Ovary (tissue), 7 donors: ENCODE measurements at regions not wholly inside any gene's neighbourhood (a gene's known extent, or its start where the extent isn't known, plus 50 kb on each side); places are given as distances from the start of the nearest gene placed in this dataset.
"Not testable (repeated sequence)": the region's sequence is repeated elsewhere in the genome, so short reads cannot be mapped to it uniquely, and the experiment has no call there.

ENCODE experiments used
- DNase-seq, 5 donors: peaks; one replicate each; pipeline ENCODE4 v3.0.0-alpha.2; 2019 to 2020
- H3K27ac ChIP-seq, 2 donors: fragments of 200-600 bp; one replicate each; pipeline versions ENCODE4 v1.5.1 to v1.8.0; 2019 to 2022
- H3K27me3 ChIP-seq: fragments of 200-600 bp; one replicate; pipeline ENCODE4 v1.8.0; 2022
- H3K36me3 ChIP-seq: fragments of 200-600 bp; sonication (generic); one replicate; pipeline ENCODE4 v1.5.1; 2019
- H3K4me1 ChIP-seq: one replicate; pipeline ENCODE4 v1.8.1; 2013; ENCODE audit warnings: mild to moderate bottlenecking, moderate library complexity; ENCODE audit not compliant: insufficient read depth
- H3K4me3 ChIP-seq: fragments of 200-600 bp; sonication (generic); one replicate; pipeline ENCODE4 v1.5.1; 2017
- H3K9me3 ChIP-seq, 2 donors: fragments of 200-600 bp in 1 of 2; sonication (generic) in 1 of 2; one replicate each; pipeline versions ENCODE4 v1.5.1 to v1.8.1; 2013 to 2019; ENCODE audit warnings: mild to moderate bottlenecking in 1 of 2, moderate library complexity in 1 of 2
- EP300 ChIP-seq: sonication (generic); formaldehyde crosslinking; IDR thresholded peaks from one replicate; pipeline ENCODE4 v1.6.1; 2017; ENCODE audit warnings: antibody characterized with exemption
- POLR2A ChIP-seq: fragments of 450-650 bp; IDR thresholded peaks from one replicate; pipeline ENCODE4 v1.6.1; 2017; ENCODE audit warnings: antibody characterized with exemption, mild to moderate bottlenecking, moderate library complexity
- WGBS, 3 donors: extraction: QIAGEN DNeasy Blood & Tissue Kit in 1 of 3; methylation state at CpG; one replicate each; pipeline versions ENCODE4 v1.1.5 to v1.1.7; 2013 to 2017; 5-methylcytosine and 5-hydroxymethylcytosine counted together
- intact Hi-C, 4 donors: fragments of 100-400 bp; cut with DNase I; formaldehyde crosslinking; loops; one replicate each; pipeline versions ENCODE4 v1.11.0 to v1.15.1; 2022 to 2023
- TF ChIP-seq, protein P1 (sequence below), 3 donors: fragments of 450-650 bp in 2 of 3; fragments of 200-600 bp in 1 of 3; IDR thresholded peaks; one replicate each; pipeline versions ENCODE4 v1.5.1 to v1.8.0; 2016 to 2022; ENCODE audit warnings: antibody characterized with exemption in 3 of 3, mild to moderate bottlenecking in 1 of 3
- donor health status: DM: no; HTN: no; CAD: no; lungs with moderate emphysema.
- donor health status: DM: no; HTN: no; CAD: no.
- donor health status: Bipolar disorder and iron deficiency.
- donor health status: DM: no; HTN: no; CAD: no.
- donor health status: DM: yes; HTN: yes; CAD: no.

DNA sequence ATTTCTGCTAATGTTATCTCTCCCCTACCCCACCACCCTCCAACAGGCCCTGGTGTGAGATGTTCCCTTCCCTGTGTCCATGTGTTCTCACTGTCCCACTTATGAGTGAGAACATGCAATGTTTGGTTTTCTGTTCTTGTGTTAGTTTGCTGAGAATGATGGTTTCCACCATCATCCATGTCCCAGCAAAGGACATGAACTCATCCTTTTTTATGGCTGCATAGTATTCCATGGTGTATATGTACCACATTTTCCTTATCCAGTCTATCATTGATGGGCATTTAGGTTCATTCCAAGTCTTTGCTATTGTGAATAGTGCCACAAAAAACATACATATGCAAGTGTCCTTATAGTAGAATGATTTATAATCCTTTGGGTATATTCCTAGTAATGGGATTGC is 104.5 kb downstream of the ZNF33B start:
- H3K27me3 ChIP-seq, intact Hi-C loops: not testable (repeated sequence)

DNA sequence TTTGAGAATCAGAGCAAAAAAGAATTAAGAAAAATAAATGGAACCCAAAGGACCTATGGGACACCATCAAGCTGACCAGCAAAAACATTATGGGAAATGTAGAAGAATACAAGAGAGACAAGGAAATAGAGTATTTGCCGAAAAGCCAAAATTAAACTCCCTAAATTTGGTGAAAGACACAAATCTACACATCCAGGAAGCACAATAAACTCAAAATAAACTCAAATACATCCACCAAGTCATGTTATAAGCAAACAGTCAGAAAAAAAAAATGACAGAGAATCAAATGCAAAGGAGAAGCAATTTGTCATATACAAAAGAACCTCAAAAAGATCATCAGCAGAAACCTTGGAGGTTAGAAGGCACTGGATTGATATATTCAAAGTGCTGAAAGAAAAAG is 105.4 kb downstream of the ZNF33B start:
- no peaks in the 10 kb centered on the region for H3K27me3 ChIP-seq
- WGBS, 3 donors: 94 to 98% (median 97%) methylated on average over 1 of the region's 1 CpG
- no peak overlapping the region for H3K4me3 ChIP-seq
- no peaks in the 10 kb centered on the region for H3K4me1 ChIP-seq
- intact Hi-C loops: no loop called here
- no peaks in the 10 kb centered on the region for H3K36me3 ChIP-seq
- H3K27ac ChIP-seq: no peak overlapping the region
- no peak for DNase-seq
- peaks cover 3 to 7% of the 10 kb centered on the region in 2 donors for H3K9me3 ChIP-seq
- no peak for TF ChIP-seq POLR2A
- TF ChIP-seq, protein P1, sequence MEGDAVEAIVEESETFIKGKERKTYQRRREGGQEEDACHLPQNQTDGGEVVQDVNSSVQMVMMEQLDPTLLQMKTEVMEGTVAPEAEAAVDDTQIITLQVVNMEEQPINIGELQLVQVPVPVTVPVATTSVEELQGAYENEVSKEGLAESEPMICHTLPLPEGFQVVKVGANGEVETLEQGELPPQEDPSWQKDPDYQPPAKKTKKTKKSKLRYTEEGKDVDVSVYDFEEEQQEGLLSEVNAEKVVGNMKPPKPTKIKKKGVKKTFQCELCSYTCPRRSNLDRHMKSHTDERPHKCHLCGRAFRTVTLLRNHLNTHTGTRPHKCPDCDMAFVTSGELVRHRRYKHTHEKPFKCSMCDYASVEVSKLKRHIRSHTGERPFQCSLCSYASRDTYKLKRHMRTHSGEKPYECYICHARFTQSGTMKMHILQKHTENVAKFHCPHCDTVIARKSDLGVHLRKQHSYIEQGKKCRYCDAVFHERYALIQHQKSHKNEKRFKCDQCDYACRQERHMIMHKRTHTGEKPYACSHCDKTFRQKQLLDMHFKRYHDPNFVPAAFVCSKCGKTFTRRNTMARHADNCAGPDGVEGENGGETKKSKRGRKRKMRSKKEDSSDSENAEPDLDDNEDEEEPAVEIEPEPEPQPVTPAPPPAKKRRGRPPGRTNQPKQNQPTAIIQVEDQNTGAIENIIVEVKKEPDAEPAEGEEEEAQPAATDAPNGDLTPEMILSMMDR (IDR thresholded peaks at IDR 0.05): no peak
- TF ChIP-seq EP300: no peak

More for the DNA sequence above, 104.5 kb downstream of the ZNF33B start:
- not testable (repeated sequence) for H3K36me3 ChIP-seq, H3K27ac ChIP-seq, H3K4me1 ChIP-seq, DNase-seq, H3K4me3 ChIP-seq
- H3K9me3 ChIP-seq: peaks cover 3 to 13% of the 10 kb centered on the region in 2 donors

DNA sequence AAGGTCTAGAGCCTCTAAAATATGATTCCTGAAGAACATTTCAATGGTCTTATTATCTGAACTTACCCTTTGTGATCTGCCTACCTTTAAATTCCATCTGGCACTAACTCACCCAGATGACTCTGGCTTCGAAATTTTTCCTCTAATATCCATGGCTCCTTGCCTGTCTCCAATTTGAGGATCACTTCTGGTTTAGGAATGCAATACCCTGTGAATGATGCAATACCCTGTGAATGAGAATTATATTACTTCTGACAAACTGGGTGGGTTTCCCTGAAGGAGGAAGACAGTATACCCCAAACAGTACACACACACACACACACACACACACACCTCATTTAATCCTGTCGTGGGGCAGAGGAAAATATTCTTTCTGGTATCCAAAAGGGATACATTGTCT is 115.3 kb downstream of the ZNF33B start:
- Histone ChIP-seq H3K27me3 (no peaks in the 10 kb centered on the region), H3K9me3 (peaks cover 12 to 43% of the 10 kb centered on the region in 2 donors), H3K4me1 (no peaks in the 10 kb centered on the region), H3K36me3 (peaks cover 4% of the 10 kb centered on the region), H3K27ac (no peak overlapping the region), H3K4me3 (no peak overlapping the region)
- 93 to 97% (median 95%) methylated on average over 2 of the region's 2 CpGs for WGBS, 3 donors
- intact Hi-C loops: no loop called here
- no peak for DNase-seq
- TF ChIP-seq, protein P1 (IDR thresholded peaks at IDR 0.05): no peak
- TF ChIP-seq POLR2A (no peak), EP300 (no peak)

DNA sequence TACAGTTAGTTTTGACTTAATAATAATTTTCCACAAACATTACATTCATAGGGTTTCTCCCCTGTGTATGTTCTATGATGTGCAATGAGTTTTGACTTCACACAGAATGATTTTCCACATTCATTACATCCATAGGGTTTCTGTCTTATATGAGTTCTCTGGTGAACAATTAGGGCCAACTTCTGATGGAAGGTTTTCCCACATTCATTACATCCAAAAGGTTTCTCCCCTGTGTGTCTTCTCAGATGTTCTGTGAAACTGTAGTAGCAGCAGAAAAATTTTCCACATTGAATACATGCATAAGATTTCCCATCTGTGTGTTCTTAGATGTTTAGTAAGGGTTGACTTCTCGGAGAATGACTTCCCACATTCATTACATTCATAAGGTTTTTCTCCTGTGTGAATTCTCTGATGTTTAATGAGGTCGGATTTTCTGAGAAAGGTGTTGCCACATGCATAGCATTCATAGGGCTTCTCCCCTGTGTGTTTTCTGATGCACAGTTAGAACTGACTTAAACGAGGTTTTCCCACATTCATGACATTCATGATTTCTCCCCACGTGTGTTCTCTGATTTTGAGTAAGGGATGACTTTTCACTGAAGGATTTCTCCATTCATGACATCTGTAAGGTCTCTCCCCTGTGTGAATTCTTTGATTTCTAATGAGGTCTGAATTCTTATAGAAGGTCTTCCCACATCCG is 118.5 kb downstream of the ZNF33B start:
- peaks cover 4% of the 10 kb centered on the region for H3K36me3 ChIP-seq
- peaks cover 20 to 48% of the 10 kb centered on the region in 2 donors for H3K9me3 ChIP-seq
- intact Hi-C loops: no loop called here
- 87 to 99% (median 93%) methylated on average over 5 of the region's 5 CpGs for WGBS, 3 donors
- no peak overlapping the region for H3K4me3 ChIP-seq
- no peak for TF ChIP-seq EP300
- no peak for TF ChIP-seq POLR2A
- TF ChIP-seq, protein P1 (IDR thresholded peaks at IDR 0.05): no peak
- no peaks in the 10 kb centered on the region for H3K4me1 ChIP-seq
- DNase-seq: no peak
- no peak overlapping the region for H3K27ac ChIP-seq
- no peaks in the 10 kb centered on the region for H3K27me3 ChIP-seq

DNA sequence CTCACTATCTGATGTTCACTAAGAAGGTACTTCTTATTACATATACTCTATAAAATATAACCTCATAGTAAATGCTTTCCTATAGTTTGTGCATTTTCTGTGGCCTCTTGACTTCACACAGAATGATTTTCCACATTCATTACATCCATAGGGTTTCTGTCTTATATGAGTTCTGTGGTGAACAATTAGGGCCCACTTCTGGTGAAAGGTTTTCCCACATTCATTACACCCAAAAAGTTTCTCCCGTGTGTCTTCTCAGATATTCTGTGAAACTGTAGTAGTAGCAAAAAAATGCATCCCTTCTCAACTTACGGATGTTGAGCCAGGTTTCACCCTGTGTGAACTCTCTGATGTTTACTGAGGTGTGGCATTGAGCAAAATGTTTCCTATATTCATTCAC is 119.3 kb downstream of the ZNF33B start:
- Histone ChIP-seq H3K36me3 (peaks cover 4% of the 10 kb centered on the region), H3K27ac (no peak overlapping the region), H3K4me3 (no peak overlapping the region), H3K9me3 (peaks cover 20 to 40% of the 10 kb centered on the region in 2 donors), H3K4me1 (no peaks in the 10 kb centered on the region), H3K27me3 (no peaks in the 10 kb centered on the region)
- no peak for DNase-seq
- WGBS, 3 donors: 97 to 98% (median 98%) methylated on average over 2 of the region's 2 CpGs
- TF ChIP-seq, protein P1 (IDR thresholded peaks at IDR 0.05): no peak
- TF ChIP-seq POLR2A (no peak), EP300 (no peak)
- intact Hi-C loops: no loop called here
